ENCODE measurements at regions not wholly inside any gene's neighbourhood (a gene's known extent, or its start where the extent isn't known, plus 50 kb on each side); places are given as distances from the start of the nearest gene placed in this dataset.
A peak's percentile ranks its signal among the peaks of the same experiment; 100 is the strongest.

DNA sequence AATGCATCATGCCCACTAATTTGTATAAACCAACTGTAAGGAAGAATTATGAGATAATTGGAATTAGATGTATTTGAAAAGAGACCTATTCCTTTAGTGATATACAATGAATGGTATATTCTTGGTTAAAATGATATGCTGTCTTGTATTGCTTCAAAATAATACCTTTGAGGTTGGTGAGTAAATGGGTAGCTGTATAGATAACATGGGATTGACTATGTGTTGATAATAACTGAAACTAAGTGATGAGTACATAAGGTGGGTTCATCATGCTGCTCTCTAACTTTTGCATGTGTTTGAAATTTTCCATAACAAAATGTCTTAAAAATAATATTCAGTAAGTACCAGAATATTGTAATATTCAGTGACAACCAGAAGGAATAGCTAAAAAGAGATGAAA is 272.6 kb upstream of the ZPLD1 start:
- TF ChIP-seq POLR2A (IDR thresholded peaks at IDR 0.05) (no peak), POLR2AphosphoS5 (IDR thresholded peaks at IDR 0.05) (no peak)
- TF ChIP-seq, protein P1, sequence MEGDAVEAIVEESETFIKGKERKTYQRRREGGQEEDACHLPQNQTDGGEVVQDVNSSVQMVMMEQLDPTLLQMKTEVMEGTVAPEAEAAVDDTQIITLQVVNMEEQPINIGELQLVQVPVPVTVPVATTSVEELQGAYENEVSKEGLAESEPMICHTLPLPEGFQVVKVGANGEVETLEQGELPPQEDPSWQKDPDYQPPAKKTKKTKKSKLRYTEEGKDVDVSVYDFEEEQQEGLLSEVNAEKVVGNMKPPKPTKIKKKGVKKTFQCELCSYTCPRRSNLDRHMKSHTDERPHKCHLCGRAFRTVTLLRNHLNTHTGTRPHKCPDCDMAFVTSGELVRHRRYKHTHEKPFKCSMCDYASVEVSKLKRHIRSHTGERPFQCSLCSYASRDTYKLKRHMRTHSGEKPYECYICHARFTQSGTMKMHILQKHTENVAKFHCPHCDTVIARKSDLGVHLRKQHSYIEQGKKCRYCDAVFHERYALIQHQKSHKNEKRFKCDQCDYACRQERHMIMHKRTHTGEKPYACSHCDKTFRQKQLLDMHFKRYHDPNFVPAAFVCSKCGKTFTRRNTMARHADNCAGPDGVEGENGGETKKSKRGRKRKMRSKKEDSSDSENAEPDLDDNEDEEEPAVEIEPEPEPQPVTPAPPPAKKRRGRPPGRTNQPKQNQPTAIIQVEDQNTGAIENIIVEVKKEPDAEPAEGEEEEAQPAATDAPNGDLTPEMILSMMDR (IDR thresholded peaks at IDR 0.05 in 8 of 11, conservative IDR thresholded peaks at IDR 0.05 in 3 of 11), result no peak
- H3K36me3 ChIP-seq, result no peaks in the 10 kb centered on the region
- H3K4me3 ChIP-seq, result no peak overlapping the region
- H3K27me3 ChIP-seq (replicated peaks in 1 of 7), result no peaks in the 10 kb centered on the region
- no peak overlapping the region for H3K27ac ChIP-seq
- H3K4me1 ChIP-seq, result peaks cover 0 to 9% (median 3%) of the 10 kb centered on the region in 6 donors
- intact Hi-C loops (cut with DNase I; ENCODE audit: low total_unique reads), result no loop called here
- no peak for DNase-seq
- H3K9me3 ChIP-seq, result no peaks in the 10 kb centered on the region

DNA sequence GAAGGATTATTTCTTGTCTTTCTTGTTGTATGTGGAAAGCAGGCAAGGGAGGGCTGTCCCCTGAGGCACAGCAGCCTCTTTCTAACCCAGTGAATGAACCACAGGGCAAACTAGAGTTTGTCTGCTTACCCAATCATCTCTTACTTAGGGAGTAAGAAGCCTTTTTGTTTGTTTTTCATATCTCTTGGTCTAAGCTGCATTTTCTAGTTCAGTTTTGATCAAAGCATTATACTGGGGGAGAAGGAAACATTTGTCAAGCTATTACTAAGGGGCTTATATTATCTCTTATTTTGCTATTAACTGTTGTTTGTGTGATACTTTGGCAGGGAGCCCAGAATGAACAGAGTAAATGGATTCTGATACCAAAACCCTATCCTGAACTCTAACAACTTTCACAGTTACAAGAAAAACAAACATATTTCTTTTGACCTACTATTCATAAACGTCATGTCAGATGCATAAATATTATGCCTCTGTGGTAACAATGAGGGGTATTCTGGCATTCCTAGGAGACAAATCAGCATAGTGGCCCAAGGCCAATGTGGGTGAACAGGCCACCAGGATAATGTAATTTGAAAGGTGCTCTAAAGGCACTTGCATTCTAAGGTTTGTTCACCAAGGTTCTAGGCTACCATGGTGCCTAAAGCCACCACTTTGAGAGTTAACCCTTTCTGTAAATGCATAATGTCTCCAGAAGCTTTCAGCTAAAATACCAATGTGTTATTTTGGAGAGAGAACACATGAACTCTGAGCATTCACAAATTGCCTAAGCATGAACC is 271.6 kb upstream of the ZPLD1 start:
- 35 to 53% (median 44%) methylated on average over 1 of the region's 1 CpG for WGBS, 5 donors
- peak overlapping the region in 1 of 8 donors; percentile 10 for H3K27ac ChIP-seq
- H3K9me3 ChIP-seq, result no peaks in the 10 kb centered on the region
- intact Hi-C loops (cut with DNase I; ENCODE audit: low total_unique reads), result no loop called here
- DNase-seq, result no peak
- TF ChIP-seq POLR2AphosphoS5 (IDR thresholded peaks at IDR 0.05), result no peak
- TF ChIP-seq, protein P1 (IDR thresholded peaks at IDR 0.05 in 8 of 11, conservative IDR thresholded peaks at IDR 0.05 in 3 of 11), result no peak
- TF ChIP-seq POLR2A (IDR thresholded peaks at IDR 0.05), result no peak
- H3K4me1 ChIP-seq, result peaks cover 0 to 9% (median 3%) of the 10 kb centered on the region in 6 donors
- H3K27me3 ChIP-seq (replicated peaks in 1 of 7), result no peaks in the 10 kb centered on the region
- no peak overlapping the region for H3K4me3 ChIP-seq
- H3K36me3 ChIP-seq, result no peaks in the 10 kb centered on the region

DNA sequence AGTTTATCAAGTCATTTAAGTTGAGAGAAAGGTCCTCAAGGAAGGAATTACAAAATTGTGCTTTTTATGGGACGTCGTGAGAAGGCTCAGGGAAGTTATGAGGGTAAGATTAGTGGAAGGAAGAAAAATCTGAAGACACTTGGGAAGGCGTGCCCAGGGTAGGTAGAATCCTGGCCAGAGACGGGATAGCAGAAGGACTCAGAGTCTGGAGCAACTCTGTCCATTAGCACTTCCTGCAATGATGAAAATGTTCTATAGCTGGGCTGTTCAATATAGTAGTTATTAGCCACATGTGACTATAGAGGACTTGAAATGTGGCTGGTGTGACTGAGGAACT is 271.0 kb upstream of the ZPLD1 start:
- H3K27me3 ChIP-seq (replicated peaks in 1 of 7), result no peaks in the 10 kb centered on the region
- no peak overlapping the region for H3K4me3 ChIP-seq
- H3K36me3 ChIP-seq, result no peaks in the 10 kb centered on the region
- no peaks in the 10 kb centered on the region for H3K9me3 ChIP-seq
- TF ChIP-seq, protein P1 (IDR thresholded peaks at IDR 0.05 in 8 of 11, conservative IDR thresholded peaks at IDR 0.05 in 3 of 11), result no peak
- no peak for TF ChIP-seq POLR2A (IDR thresholded peaks at IDR 0.05)
- no peak for TF ChIP-seq POLR2AphosphoS5 (IDR thresholded peaks at IDR 0.05)
- H3K27ac ChIP-seq, result no peak overlapping the region
- peaks cover 0 to 9% (median 3%) of the 10 kb centered on the region in 6 donors for H3K4me1 ChIP-seq
- WGBS, 5 donors, result 76 to 90% (median 88%) methylated on average over 4 of the region's 4 CpGs
- intact Hi-C loops (cut with DNase I; ENCODE audit: low total_unique reads), result no loop called here
- no peak for DNase-seq

DNA sequence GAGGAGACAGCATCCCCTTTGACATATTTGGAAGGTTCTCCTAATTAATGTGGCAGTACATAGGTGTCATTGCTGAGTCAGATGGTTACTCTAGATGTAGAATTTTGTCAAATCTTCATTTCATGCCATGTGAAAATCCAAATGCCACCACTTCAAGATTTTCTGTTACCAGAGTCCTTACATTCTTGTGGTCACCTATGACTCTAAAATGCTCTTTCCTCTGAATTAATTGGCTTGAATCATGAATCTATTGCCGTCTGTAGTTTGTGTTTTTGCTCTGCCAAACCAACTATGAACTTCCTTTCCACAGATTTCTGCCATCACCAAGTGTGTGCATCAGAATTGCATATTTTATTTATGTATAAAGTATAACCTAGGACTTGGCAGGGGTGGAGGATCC is 269.4 kb upstream of the ZPLD1 start:
- no peaks in the 10 kb centered on the region for H3K27me3 ChIP-seq (replicated peaks in 1 of 7)
- no peaks in the 10 kb centered on the region for H3K36me3 ChIP-seq
- TF ChIP-seq POLR2A (IDR thresholded peaks at IDR 0.05) (no peak), POLR2AphosphoS5 (IDR thresholded peaks at IDR 0.05) (no peak)
- TF ChIP-seq, protein P1 (IDR thresholded peaks at IDR 0.05 in 8 of 11, conservative IDR thresholded peaks at IDR 0.05 in 3 of 11), result no peak
- peaks cover 0 to 9% (median 3%) of the 10 kb centered on the region in 6 donors for H3K4me1 ChIP-seq
- H3K9me3 ChIP-seq, result no peaks in the 10 kb centered on the region
- WGBS, 5 donors, result 88 to 97% (median 95%) methylated on average over 1 of the region's 1 CpG
- intact Hi-C loops (cut with DNase I; ENCODE audit: low total_unique reads), result no loop called here
- DNase-seq, result no peak
- H3K27ac ChIP-seq, result no peak overlapping the region
- no peak overlapping the region for H3K4me3 ChIP-seq

Data from spleen (tissue), 11 donors.